NT2/D1 (cell line): ENCODE measurements at regions not wholly inside any gene's neighbourhood (a gene's known extent, or its start where the extent isn't known, plus 50 kb on each side); places are given as distances from the start of the nearest gene placed in this dataset.

Source experiments
- SUZ12 ChIP-seq: IDR thresholded peaks from 2 replicates; pipeline ENCODE4 v1.6.1; 2011; ENCODE audit not compliant: insufficient read length, insufficient read depth; ENCODE audit errors: extremely low read depth
- YY1 ChIP-seq: IDR thresholded peaks from 2 replicates; pipeline ENCODE4 v1.6.1; 2011; ENCODE audit not compliant: insufficient read length, insufficient read depth
- ZNF274 ChIP-seq: IDR thresholded peaks from 2 replicates; pipeline ENCODE4 v1.6.1; 2011; ENCODE audit warnings: mild to moderate bottlenecking, low read depth, low read length

DNA sequence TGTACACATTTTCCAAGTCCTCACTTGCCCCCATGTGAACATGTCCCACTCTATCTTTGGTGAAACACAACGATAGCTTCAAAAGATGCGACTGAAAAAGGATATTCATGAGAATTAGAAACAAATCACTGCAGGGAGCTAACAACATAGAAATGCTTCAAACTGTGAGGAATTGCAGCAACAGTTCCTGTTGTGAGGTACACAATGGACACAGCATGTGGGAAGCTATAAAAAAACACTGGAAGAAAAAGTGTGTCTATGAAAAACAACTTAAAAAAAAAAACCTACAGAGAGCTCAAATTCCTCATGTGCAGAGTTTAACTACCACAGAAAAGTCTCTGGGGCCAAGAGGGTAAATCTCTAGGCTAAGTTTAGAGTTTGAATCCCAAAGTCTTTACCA lies 51.6 kb upstream of the BLTP1 start:
- TF ChIP-seq YY1, result no peak
- no peak for TF ChIP-seq SUZ12
- no peak for TF ChIP-seq ZNF274
